SK-N-MC (cell line): ENCODE measurements at regions not wholly inside any gene's neighbourhood (a gene's known extent, or its start where the extent isn't known, plus 50 kb on each side); places are given as distances from the start of the nearest gene placed in this dataset.

Experiments used
- EZH2 ChIP-seq: fragments of 200-600 bp; sonication (generic); IDR thresholded peaks from one replicate; pipeline ENCODE4 v1.6.1; 2017; ENCODE audit warnings: antibody characterized with exemption
- POLR2AphosphoS5 ChIP-seq: IDR thresholded peaks from 2 replicates; pipeline ENCODE4 v1.6.1; 2012; ENCODE audit warnings: mild to moderate bottlenecking, low read depth, low read length, borderline replicate concordance

GRCh38 chr17:77344038-77344437 is 203.3 kb downstream of the SEC14L1 start:
- TF ChIP-seq POLR2AphosphoS5: no peak
- no peak for TF ChIP-seq EZH2
